GM13977 (cell line): ENCODE measurements at regions not wholly inside any gene's neighbourhood (a gene's known extent, or its start where the extent isn't known, plus 50 kb on each side); places are given as distances from the start of the nearest gene placed in this dataset.

Source experiments
- DNase-seq: peaks from one replicate; pipeline ENCODE4 v3.0.0; 2012; ENCODE audit warnings: low spot score
- in situ Hi-C: fragments of 300-500 bp; cut with MboI; formaldehyde crosslinking; loops from one replicate; pipeline ENCODE4 v1.12.0; 2022; ENCODE audit warnings: low sequenced_read_pairs, low pct_unique_long_range_greater_than_20kb, mixed read lengths, inconsistent platforms; ENCODE audit not compliant: unreplicated experiment
- TF ChIP-seq, protein P1 (sequence below): IDR thresholded peaks from 2 replicates; pipeline ENCODE4 v1.5.1; 2012; ENCODE audit warnings: mild to moderate bottlenecking, control low read depth; ENCODE audit not compliant: insufficient read depth; ENCODE audit errors: extremely low read depth, missing control alignments

DNA sequence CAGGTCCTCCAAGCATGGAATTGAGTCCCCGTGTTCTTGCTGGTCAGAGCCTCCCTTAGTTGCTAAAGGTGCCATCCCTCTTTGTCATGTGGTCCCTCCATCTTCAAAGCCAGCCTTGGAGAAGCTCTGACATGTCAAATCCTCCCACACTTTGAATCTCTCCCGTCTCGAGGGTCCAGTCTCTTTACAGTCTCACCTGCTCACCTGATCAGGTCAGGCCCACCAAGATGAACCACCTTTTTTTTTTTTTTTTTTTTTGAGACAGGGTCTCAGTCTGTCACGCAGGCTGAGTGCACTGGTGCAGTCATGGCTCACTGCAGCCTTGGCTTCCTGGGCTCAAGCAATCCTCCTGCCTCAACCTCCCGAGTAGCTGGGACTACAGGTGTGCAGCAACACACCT lies 100.3 kb upstream of the PRR5 start:
- in situ Hi-C loops, result loop anchor here (25.0 kb wide), 1 partner anchor 614 kb away; no protein-coding TSS in a partner anchor
- no peak for DNase-seq
- TF ChIP-seq, protein P1, sequence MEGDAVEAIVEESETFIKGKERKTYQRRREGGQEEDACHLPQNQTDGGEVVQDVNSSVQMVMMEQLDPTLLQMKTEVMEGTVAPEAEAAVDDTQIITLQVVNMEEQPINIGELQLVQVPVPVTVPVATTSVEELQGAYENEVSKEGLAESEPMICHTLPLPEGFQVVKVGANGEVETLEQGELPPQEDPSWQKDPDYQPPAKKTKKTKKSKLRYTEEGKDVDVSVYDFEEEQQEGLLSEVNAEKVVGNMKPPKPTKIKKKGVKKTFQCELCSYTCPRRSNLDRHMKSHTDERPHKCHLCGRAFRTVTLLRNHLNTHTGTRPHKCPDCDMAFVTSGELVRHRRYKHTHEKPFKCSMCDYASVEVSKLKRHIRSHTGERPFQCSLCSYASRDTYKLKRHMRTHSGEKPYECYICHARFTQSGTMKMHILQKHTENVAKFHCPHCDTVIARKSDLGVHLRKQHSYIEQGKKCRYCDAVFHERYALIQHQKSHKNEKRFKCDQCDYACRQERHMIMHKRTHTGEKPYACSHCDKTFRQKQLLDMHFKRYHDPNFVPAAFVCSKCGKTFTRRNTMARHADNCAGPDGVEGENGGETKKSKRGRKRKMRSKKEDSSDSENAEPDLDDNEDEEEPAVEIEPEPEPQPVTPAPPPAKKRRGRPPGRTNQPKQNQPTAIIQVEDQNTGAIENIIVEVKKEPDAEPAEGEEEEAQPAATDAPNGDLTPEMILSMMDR, result no peak

DNA sequence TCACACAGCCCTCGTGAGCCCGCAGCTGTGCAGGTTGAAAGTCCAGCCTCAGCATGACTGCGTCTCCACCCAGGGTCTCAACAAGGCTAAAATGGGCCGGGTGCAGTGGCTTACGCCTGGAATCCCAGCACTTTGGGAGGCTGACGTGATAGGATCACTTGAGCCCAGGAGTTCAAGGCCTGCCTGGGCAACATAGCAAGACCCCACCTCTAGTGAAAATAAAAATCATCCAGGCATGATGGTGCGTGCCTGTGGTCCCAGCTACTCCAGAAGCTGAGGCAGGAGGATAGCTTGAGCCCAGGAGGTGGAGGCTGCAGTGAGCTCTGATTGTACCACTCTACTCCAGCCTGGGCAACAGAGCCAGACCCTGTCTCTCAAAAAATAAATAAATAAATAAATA lies 100.8 kb upstream of the PRR5 start:
- no peak for DNase-seq
- TF ChIP-seq, protein P1, result no peak
- in situ Hi-C loops, result loop anchor here (25.0 kb wide), 1 partner anchor 614 kb away; no protein-coding TSS in a partner anchor

DNA sequence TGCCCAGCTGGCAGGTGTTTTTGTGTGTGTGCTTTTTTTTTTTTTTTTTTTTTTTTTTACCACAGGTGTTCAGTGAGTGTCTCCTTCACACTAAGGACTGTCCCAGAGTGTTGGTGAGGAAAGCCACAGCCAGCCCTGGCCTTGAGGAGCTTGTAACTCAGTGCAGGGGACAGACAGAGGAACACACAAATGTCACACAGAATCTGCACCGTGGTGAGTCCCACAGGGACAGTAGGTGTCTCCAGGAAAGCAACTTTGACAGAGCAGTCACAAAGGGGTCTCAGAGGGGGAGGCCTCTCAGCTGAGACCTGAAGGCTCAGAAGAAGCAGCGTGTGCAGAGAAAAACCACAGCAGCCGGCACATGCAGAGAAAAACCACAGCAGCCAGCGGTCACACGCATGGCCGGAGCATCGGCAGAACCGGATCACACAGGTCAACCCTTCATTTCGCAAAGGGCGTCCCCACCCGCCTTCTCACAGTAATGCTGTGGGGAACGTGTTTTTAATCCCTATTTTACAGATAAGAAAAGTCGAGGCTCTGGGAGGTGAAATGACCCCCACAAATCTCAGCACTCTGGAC lies 101.7 kb upstream of the PRR5 start:
- in situ Hi-C loops, result loop anchor here (25.0 kb wide), 1 partner anchor 613 kb away; no protein-coding TSS in a partner anchor
- DNase-seq, result no peak

DNA sequence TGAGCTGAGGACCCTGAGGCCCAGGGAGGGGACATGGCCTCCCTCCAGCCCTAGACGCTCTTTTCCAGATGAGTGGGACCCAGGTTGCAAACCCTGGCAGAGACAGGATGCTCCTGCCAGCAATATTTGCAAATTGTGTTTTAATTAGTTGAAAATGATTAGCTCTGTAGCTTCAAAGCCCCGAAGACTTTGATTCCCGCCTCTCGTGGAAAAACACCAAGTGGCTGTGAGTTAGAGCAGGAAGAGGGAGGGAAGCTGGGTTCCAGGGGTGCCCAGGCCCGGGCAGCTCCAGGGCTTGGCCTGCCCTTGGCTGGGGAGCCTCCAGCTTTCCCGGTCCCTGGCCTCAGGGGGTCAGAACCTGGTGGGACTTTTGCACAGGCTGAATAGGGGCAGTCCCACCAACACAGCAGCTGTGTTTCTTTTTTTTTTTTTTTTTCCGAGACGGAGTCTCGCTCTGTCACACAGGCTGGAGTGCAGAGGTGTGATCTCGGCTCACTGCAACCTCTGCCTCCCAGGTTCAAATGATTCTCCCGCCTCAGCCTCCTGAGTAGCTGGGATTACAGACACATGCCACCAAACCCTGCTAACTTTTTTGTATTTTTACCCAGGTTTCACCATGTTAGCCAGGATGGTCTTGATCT lies 101.6 kb upstream of the RTL6 start:
- DNase-seq, result no peak
- TF ChIP-seq, protein P1, result no peak
- in situ Hi-C loops, result loop anchor here (25.0 kb wide), 1 partner anchor 612 kb away; no protein-coding TSS in a partner anchor

More for the DNA sequence above, 101.7 kb upstream of the PRR5 start:
- TF ChIP-seq, protein P1, result no peak

DNA sequence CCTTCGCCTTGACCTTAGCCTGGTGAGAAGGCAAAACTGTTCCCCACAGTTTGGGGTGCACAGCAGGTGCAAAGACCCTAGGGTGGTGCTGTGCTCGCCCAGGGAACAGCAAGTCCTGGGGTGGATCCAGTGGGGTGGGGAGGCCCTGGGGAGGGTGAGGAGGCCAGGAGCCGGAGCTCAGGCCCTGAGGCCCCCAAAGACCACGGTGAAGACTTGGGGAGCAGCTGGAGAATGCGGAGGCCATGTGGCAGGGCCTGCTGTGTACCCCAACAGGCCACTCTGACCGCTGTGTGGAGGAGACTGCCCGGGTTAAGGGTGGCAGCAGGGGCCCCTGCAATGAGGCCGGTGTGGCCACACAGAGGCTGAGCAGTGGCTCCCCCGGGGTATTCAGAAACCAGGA lies 101.1 kb upstream of the RTL6 start:
- in situ Hi-C loops, result no loop called here
- DNase-seq, result no peak
- TF ChIP-seq, protein P1, result no peak

DNA sequence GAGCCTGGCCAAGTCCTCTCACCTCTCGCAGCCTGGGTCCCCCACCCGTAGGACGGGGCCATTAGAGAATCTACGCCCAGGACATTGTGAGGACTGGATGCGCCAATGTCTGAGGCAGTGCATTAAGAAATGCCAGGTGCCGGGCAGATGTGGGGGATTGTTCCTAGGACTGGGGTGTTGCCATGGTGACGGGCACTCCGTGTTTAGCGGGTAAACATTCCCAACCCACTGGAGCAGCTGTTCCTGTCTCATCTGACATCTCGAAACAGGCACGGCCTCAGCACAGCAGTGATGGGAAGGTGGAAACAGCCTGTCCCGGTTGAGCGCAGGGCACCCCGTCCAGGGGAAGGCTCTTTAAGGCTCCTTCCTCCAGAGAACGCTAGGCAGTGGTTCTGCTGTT lies 99.6 kb upstream of the RTL6 start:
- TF ChIP-seq, protein P1, result no peak
- in situ Hi-C loops, result no loop called here
- no peak for DNase-seq
